Limb (tissue), 2 donors: ENCODE measurements at regions not wholly inside any gene's neighbourhood (a gene's known extent, or its start where the extent isn't known, plus 50 kb on each side); places are given as distances from the start of the nearest gene placed in this dataset.

Source experiments
- DNase-seq, 2 donors: peaks; one replicate each; pipeline ENCODE4 v3.0.0-alpha.2; 2016; ENCODE audit errors: extremely low spot score in 2 of 2

GRCh38 chr11:112464949-112465348, 204.3 kb upstream of the PLET1 start:
- no peak for DNase-seq

- DNase-seq, result no peak
Observed at GRCh38 chr11:112465433-112466024, 204.9 kb upstream of the PLET1 start.

DNA sequence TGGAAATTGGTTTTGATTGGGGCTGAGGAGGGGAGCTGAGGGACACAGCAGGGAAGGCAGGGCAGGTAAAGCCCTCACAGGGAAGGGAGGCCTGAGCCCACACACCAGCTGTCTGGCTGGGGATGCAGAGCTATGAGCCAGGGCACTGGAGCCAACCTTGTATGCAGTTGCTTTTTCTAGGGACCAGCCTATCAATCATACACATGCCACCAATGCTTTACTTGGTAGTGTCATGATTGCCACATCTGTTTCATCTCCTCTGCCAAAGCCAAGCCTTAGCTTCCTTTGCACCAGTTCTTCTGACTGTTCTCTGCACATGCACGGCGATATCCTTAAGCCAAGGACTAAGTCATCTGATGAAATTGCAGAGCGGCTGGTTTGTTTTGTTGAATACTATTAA, 207.1 kb upstream of the PLET1 start:
- DNase-seq, result no peak

DNA sequence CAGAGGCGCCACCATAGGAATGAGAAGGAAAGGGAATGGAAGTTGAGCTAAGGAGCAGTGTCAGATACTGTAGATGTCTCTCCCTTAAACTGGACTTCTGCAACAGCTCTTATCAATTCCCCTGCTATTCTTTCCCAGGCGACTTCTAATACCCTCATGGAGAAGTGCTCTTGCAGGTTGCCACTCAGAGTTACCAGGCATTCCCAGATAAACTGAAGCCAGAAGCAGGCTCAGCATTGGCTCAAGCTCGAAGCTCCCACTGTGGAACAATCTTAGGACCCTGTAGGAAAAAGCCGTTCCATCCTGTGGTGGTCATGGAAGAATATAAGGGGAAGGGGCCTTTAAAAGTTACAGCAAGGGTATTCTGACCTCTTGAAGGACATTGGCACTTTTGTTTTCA, 208.7 kb upstream of the PLET1 start:
- no peak for DNase-seq

DNA sequence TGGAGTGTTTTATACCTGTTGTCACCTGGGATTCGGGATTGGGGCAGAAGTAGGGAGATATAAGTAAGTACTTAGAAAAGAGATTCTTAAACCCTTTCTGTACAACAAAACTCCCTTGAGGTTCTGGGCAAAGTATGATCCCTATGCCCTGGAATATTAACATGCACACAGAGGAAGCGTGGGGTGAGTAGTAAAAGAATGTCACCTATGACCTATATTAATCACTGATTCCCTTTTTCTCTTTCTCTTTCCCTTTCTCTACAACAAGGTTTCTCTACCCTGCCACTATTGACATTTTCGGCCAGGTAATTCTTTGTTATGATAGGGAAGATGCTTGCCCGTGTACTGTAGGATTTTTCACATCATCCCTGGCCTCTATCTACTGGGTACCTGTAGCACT, 209.7 kb upstream of the PLET1 start:
- DNase-seq, result no peak

- DNase-seq, result no peak
Observed at GRCh38 chr11:112471731-112472130, 211.1 kb upstream of the PLET1 start.

DNA sequence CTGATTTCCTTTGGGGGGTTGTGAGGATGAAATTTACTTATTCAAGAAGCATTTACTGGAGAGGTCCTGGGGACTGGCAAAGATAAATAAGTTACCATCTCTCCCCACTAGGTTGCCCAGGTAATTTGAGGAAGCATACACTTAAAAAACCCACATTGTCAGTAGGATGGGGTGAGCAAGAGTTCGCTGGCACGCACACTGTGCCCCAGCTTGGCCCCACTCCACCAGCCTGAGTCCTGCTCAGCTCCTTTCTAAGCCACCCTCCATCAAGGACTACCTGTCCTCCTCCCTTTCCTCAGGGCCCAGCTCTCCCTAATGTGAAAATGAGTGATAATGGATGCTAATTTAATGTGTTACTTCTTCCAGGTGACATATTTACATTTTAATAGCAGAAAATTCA, 216.5 kb upstream of the PLET1 start:
- no peak for DNase-seq

DNA sequence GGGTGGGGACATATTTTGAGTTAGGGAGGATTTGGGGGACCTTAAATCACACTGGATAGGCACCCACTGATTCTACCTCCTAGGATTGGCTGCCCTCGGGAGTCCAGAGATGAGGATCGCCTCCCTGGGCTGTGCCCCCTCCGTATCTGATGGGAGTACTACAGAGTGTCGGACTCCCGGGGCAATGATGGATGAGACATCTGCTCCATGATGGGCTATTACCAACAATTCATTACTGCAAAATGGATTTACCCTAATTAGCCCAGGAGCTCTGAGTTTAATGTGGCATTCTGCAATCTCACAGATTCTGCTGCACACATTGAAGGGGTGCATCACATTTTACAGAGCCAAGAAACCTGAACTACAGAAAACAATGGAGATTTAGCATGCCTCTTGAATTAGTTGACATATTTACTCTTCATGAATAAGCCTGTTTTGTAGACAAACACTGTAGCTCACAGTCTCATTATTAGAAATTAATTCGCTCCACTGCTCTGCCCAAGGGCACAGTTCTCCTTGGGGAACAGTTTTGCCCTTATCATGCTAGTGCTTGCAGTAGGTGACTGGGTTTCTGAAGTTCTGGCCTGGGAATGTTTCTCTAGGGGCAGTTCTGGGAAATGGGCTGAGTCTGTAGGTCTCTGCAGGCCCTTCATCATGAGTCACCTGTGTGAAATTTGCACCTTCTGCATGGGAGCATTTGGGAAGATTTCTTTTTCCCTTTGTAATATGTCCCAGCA, 217.1 kb upstream of the PLET1 start:
- no peak for DNase-seq

DNA sequence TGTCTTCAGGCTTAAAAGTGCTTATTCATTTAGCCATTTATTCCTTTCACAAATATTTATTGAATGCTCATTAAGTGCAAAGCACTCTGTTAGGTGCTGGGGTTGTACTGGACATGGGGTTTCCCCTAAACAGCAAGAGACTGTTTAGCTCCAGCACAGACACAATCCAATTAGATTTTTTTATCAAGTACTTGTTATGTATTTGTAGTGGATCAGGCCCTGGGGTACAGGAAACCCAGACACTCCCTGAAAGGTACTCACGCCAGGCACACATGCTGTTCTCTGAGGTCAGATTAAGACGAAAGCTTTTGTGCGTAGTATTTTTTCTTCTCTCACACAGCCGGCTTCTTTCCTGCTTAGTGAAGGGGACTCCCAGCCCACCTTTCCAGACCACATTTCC, 218.1 kb upstream of the PLET1 start:
- DNase-seq, result no peak

DNA sequence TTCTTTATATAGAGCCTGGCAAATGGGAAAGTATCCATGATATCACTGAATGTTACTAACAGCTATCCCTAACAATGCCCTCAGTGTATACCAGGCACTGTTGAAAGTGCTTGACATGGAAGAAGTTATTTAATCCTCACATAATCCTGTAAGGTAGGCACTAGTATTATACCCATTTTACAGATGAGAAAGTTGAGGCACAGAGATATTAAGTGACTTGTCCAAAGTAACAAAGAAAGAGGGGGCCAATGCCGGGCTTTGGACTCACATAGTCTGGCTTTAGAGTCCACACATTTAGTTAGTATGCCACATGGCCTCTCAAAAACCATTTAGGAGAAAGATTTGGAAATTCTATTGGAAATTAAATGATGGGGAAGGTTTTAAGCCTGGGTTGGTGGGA, 220.8 kb upstream of the PLET1 start:
- no peak for DNase-seq

- no peak for DNase-seq
Observed at GRCh38 chr11:112481893-112482292, 221.2 kb upstream of the PLET1 start.

DNA sequence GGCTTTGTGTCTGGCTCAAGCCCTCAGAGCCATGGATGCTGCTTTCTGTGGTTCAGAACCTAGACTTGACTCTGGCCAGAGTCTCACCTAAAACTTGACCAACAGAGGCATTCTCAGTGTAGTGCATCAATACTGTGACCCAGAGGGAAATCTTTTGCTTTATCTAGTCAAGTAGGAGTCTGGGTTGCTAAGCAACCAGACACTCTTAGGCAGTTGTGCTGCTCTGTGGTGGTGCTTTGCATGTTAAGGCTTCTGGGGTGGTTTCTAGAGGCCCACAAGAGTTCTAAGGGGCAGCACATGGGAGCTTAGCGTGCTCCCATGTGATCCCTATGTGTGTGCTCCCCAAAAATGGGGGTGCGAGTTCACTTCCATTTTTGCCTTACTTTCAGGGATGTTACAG, 224.6 kb upstream of the PLET1 start:
- DNase-seq, result no peak

GRCh38 chr11:112497826-112498225, 237.2 kb upstream of the PLET1 start:
- no peak for DNase-seq

DNA sequence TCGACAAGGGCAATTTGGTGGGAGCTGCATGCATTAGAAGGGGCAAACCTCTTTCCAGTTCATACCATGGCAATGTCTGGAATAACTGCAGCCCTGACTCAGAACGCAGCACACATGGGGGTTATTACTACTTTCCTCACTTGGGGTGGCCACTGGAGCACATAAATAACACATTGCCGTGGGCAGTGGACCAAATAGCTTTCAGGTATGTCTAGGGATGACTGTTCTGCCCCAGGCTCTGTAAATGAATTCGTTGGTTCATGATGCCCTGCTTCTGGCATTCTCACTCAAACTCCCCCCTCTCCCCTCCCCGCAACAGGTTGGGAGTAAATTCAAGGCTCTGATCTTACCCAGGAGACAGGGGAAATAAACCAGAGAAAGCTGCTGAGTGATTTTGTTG, 238.0 kb upstream of the PLET1 start:
- DNase-seq, result no peak

- no peak for DNase-seq
Observed at GRCh38 chr11:112499153-112499880, 238.7 kb upstream of the PLET1 start.

GRCh38 chr11:112499881-112500204, 239.2 kb upstream of the PLET1 start:
- DNase-seq, result no peak

- no peak for DNase-seq
Observed at GRCh38 chr11:112503410-112503809, 242.8 kb upstream of the PLET1 start.

- DNase-seq, result no peak
Observed at GRCh38 chr11:112504056-112504455, 243.4 kb upstream of the PLET1 start.

- DNase-seq, result no peak
Observed at GRCh38 chr11:112506852-112507251, 246.2 kb upstream of the PLET1 start.

GRCh38 chr11:112507281-112507680, 246.6 kb upstream of the PLET1 start:
- DNase-seq, result no peak

DNA sequence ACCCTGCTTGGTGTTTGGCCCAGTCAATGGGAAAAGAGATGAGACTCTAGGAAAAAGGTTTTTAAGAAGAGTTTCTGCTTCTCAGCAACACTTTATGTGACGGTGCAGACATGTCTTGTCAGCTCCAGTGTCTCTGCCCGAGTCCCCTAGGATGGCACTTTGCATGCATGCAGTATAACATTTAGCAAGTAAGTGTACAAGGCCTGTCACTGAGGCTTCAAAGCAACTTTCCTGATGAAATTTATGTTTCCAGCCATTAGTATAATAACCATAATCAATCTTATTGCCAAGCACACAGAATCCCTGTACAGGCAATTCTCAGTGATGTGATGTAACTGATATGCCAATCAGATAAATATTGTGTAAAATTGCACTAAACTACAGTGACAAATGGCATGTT, 248.1 kb upstream of the PLET1 start:
- no peak for DNase-seq

DNA sequence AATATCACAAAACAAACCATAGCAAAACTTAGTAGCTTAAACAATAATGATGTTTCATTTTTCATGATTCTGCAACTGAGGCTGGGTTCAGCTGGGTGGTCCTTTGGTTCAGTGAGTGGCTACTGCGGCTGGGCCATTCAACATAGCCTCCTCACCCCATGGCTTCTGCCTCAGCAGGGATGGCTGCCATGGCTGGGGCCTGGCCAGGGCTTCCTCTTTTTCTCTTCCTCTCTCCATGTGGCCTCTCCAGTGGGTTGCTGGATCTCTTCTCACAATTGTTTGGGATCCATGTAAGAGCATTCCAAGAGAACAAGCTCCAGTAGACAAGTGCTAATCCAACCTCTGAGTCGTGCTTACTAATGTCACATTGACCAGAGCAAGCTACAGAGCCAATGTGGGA, 248.6 kb upstream of the PLET1 start:
- no peak for DNase-seq

DNA sequence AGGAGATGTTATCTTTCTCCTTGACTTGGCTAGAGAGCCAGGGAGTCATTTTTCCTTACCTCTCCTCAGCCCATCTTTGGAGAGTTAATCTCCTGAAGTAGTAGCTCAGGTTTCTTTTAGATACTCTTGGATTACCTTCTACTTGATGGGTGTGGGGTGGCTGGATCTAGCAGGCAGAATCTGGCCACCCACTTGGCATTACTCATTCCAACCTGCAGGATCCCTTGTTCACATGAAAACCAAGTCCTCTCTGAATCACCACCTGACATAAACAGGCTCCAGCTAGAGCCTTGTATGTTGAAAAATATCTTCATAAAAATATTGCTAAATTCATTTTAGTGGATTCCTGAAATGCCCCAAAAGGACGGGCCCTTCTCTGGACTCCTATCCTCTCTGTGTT, 250.6 kb upstream of the PLET1 start:
- no peak for DNase-seq
